Activated CD8-positive, alpha-beta memory T cell treated with anti-CD3 and anti-CD28 coated beads for 24 hours (primary cell): ENCODE measurements at regions not wholly inside any gene's neighbourhood (a gene's known extent, or its start where the extent isn't known, plus 50 kb on each side); places are given as distances from the start of the nearest gene placed in this dataset.

Experiments
- DNase-seq: peaks from one replicate; pipeline ENCODE4 v3.0.0-alpha.2; 2020

- no peak for DNase-seq
Measured at GRCh38 chr2:15796167-15796942, 144.0 kb upstream of the MYCN start.

- no peak for DNase-seq
Measured at GRCh38 chr2:15797231-15797938, 143.0 kb upstream of the MYCN start.

- no peak for DNase-seq
Measured at GRCh38 chr2:15797939-15798281, 142.4 kb upstream of the MYCN start.

- DNase-seq = no peak
Measured at GRCh38 chr2:15798701-15799431, 141.5 kb upstream of the MYCN start.

- no peak for DNase-seq
Measured at GRCh38 chr2:15799432-15799827, 140.9 kb upstream of the MYCN start.

- DNase-seq = no peak
Measured at GRCh38 chr2:15800495-15801329, 139.6 kb upstream of the MYCN start.

- DNase-seq = no peak
Measured at GRCh38 chr2:15801439-15801838, 138.9 kb upstream of the MYCN start.

- no peak for DNase-seq
Measured at GRCh38 chr2:15801904-15802303, 138.4 kb upstream of the MYCN start.

- no peak for DNase-seq
Measured at GRCh38 chr2:15802657-15803542, 137.4 kb upstream of the MYCN start.

- DNase-seq = no peak
Measured at GRCh38 chr2:15803543-15804245, 136.7 kb upstream of the MYCN start.

- no peak for DNase-seq
Measured at GRCh38 chr2:15804246-15804619, 136.1 kb upstream of the MYCN start.

- DNase-seq = no peak
Measured at GRCh38 chr2:15804691-15805090, 135.7 kb upstream of the MYCN start.

- no peak for DNase-seq
Measured at GRCh38 chr2:15805206-15805605, 135.1 kb upstream of the MYCN start.

GRCh38 chr2:15805772-15806171 is 134.6 kb upstream of the MYCN start:
- no peak for DNase-seq

- DNase-seq = no peak
Measured at GRCh38 chr2:15806801-15807417, 133.4 kb upstream of the MYCN start.

- no peak for DNase-seq
Measured at GRCh38 chr2:15807418-15808203, 132.7 kb upstream of the MYCN start.

GRCh38 chr2:15808204-15808910 is 132.0 kb upstream of the MYCN start:
- no peak for DNase-seq

- no peak for DNase-seq
Measured at GRCh38 chr2:15808944-15809343, 131.4 kb upstream of the MYCN start.

- no peak for DNase-seq
Measured at GRCh38 chr2:15809404-15809803, 130.9 kb upstream of the MYCN start.
